ENCODE measurements at regions not wholly inside any gene's neighbourhood (a gene's known extent, or its start where the extent isn't known, plus 50 kb on each side); places are given as distances from the start of the nearest gene placed in this dataset.
"Not testable (repeated sequence)": the region's sequence is repeated elsewhere in the genome, so short reads cannot be mapped to it uniquely, and the experiment has no call there.

DNA sequence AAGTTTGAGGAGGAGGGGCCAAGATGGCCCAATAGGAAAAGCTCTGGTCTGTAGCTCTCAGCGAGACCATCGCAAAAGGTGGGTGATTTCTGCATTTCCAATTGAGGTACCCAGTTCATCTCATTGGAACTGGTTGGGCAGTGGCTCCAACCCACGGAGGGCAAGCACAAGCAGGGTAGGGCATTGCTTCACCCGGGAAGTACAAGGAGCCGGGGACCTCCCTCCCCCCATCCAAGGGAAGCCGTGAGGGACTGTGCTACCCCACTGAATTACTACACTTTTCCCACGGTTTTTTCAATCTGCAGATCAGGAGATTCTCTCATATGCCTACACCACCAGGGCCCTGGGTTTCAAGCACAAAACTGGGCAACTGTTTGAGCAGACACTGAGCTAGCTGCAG is 58.0 kb upstream of the EFCAB3 start:
- no peak for DNase-seq

DNA sequence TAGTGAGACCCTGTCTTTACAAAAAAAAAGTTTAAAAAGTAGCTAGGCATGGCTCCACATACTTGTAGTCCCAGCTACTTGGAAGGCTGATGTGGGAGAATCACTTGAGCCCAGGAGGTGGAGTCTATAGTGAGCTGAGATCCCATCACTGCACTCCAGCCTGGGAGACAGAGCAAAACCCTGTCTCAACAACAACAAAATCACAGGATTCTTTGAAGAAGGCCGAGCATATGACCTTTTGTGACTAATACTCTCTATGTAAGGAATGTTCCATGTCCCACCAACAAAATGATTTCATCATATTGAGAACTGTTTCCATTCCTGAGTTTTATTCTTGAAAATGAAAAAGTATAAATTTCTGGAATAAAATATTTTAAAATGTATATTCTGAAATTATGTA is 58.9 kb upstream of the EFCAB3 start:
- no peak for DNase-seq

- no peak for DNase-seq
These were observed 60.5 kb upstream of the EFCAB3 start for GRCh38 chr17:62319846-62320245.

DNA sequence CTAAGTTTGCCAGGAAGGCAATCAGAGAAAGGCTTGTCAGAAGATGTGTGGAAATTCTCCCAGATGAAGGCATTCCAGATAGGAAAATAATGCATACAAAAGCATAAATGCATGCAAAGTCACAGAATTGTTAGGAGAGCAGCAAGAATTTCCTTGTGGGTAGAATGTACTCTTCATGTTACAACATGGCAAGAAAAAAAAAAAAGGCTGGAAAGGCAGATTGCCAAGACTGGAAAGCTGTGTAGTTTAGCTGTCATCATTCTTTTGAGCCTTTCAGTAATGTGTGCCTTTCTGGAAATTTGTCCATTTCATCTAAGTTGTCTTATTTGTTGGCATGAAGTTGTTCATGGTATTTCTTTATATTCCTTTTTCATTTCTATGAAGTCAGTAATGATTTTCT is 71.0 kb upstream of the EFCAB3 start:
- DNase-seq, result no peak

GRCh38 chr17:62307196-62307595 is 73.2 kb upstream of the EFCAB3 start:
- no peak for DNase-seq

- no peak for DNase-seq
These were observed 76.9 kb upstream of the EFCAB3 start for GRCh38 chr17:62303476-62303875.

GRCh38 chr17:62300697-62301096 is 79.7 kb upstream of the EFCAB3 start:
- DNase-seq, result no peak

DNA sequence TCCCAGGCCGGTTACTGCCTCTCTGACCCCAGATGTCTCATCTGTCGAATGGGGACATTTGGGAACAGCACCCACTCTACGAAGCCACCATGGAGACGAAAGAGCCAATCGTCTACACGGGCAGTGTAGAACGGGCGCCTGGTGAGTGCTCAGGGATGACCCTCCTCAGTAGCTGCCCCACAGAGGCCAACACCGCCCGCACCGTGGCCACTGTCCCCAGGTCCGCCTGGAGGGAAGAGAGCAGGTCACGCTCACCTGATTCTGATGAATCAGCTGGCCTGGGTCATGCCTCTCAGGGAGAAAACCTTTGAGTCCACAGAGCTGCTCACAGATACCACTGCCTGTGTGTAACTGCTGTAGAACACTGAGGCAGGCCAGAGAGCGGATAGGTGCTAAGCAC is 105.1 kb upstream of the EFCAB3 start:
- DNase-seq, result not testable (repeated sequence)

- not testable (repeated sequence) for DNase-seq
These were observed 112.0 kb upstream of the EFCAB3 start for GRCh38 chr17:62268361-62268760.

DNA sequence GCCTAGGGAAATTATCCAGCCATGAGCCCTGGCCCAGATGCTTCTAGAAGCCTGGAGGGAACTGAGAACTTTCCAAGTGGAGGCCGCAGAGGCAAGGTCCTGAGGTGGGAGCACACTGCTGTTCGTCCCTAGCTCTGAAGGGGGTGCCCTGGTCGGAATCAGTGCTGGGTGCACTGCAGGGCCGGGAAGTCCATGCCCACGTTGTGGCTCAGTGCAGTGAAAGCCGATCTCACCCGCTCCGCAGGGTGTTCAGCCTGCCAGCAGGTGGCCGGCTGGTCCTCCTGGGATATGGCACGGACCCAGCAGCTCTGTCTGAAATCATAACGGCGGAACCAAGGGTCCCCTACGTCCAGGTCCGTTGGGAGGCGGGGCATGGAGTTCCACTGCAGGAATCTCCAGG is 115.4 kb upstream of the EFCAB3 start:
- not testable (repeated sequence) for DNase-seq

GRCh38 chr17:62255791-62256190 is 124.6 kb upstream of the EFCAB3 start:
- not testable (repeated sequence) for DNase-seq

DNA sequence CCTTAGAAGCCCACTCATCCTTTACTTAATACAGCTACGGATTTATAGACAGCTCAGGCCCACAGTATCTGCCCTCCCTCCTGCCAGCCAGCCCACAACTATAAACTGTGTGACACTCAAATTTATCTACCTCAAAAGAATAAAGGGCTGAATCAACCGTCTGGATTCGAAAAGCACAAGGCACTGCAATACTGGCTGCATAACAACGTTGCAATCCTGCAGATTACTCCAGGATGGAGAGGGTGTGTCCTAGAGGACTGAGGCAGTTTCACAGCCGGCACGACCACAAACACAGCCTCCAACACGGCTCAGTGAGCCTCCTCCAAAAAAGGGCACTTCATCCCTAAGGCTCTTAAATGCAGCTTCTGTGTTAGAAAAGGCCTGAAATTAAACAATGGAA is 138.3 kb upstream of the EFCAB3 start:
- DNase-seq, result not testable (repeated sequence)

DNA sequence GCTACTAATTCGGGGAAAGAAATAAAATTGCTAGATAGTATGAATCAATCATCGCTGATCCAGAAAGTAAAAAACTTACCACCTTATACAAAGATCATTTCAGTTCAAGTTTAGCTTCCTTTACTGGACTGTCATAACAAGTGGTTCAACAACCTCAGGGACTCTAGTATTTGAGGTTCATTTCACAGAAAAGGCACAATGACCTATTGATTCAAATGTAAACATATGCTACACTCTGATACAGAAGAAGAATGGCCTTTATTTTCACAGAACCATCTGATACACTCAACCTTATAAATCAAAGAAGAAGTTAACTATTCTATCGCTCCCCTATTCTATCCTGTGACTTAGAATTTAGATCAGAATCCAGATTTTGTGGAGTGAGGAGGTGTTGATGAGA is 140.8 kb upstream of the EFCAB3 start:
- not testable (repeated sequence) for DNase-seq

DNA sequence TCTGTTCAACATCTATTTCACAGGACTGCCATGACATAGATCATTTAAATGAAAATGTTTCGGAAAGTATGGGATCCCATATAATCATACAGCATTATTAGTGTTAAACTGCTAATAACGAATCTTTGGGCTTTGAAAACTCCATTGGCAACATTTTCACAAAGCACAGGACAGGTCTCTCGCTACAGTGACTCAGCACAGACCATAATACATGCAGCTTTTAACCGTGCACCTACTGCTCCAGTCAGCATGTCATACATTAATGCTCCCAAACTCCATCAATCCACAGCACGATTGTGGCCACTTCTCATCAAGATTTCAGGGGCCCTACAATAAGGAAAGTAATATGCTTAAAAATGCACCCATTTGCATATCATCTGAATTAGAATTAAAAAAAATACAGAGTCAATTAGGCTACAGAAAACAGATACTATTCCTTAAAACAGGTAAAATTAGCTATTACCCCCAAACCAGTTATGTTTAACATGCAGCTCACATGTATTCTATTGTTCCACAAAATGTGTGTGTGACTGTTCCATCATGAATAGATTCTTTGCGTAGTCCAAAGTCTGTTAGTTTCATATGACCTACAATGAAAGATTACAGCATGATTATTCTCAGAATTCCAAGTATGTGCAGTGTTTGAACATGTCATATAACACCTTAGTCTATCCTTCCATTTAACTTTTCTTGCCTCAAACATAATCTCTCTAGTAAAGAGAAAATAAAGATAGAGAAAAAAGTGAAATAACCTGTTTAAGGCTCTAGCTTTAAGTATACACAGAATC is 141.6 kb upstream of the EFCAB3 start:
- DNase-seq, result not testable (repeated sequence)

DNA sequence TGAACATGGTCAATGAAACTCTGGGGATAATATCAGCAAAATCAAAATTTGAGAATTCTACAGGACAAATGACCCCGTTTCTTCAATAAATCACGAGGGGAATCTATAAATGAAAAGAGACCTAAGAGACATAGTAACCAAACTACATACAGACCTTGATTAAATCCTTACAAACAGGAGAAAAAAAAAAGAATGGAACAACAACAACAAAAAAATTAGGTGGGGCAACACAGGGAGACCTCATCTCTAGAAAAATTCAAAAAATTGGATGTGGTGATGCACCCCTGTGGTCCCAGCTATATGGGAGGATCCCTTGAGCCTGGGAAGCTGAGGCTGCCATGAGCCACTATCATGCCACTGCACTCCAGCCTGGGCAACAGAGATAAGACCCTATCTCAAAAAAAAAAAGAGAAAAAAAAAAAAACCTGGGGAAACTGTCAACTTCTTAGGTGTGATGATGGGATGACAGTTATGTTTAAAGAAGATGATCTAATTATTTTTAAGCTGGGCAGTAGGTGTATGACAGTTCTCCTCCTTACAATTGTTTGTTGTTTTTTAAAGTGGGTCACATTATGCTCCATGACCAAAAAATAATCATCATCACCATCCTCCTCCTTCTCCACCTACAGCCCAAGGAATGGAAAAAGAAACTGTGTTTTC is 146.4 kb upstream of the EFCAB3 start:
- DNase-seq, result not testable (repeated sequence)

DNA sequence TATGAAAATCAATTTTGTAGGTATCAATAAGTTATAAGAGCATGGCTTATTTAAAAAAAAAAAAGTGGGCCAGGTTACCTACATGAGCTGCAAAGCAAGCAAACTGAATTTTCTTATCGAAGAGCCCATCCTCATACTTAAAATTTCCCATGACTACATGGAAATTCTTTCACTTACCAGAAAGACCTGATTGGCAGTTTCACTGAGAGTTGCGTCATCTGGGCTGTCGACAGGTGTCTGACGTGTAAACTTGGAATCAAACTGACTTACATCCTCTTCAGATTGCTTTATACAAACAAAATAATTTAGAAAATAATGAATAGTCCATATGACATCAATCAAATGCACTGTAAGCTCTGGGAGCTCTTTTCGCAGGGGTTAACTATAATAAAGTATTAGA is 149.1 kb upstream of the EFCAB3 start:
- not testable (repeated sequence) for DNase-seq

DNA sequence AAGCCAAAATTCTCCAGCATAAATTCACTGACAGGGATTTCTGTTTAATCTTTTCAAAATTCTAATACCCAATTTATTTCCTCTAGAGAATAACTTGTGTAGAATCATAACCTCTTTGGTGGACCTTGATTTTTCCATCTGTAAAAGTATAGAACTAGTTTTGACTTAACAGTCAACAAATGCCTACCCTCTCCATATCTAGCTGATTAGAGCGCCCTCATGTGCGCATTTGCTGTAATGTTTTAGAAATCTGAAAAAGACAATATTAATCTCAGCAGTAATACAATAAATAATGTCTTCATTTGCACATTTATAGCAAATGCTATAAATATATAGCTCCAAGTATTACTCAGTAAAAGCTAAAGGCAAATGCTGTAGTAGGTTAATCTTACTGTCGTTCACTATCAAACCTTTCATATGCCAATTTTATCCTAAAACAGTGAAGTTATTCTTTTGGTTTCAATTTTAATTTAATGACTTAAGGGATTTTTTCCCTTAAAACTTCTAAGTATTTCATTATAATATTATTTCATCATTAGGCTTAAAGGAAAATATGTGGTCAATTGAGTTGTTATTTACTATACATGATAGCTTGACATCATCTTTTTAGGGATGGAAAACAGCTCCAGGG is 153.6 kb upstream of the EFCAB3 start:
- DNase-seq, result not testable (repeated sequence)

GRCh38 chr17:62223585-62223984 is 156.8 kb upstream of the EFCAB3 start:
- not testable (repeated sequence) for DNase-seq

GRCh38 chr17:62219221-62219899 is 154.3 kb upstream of the MED13 start:
- no peak for DNase-seq

DNA sequence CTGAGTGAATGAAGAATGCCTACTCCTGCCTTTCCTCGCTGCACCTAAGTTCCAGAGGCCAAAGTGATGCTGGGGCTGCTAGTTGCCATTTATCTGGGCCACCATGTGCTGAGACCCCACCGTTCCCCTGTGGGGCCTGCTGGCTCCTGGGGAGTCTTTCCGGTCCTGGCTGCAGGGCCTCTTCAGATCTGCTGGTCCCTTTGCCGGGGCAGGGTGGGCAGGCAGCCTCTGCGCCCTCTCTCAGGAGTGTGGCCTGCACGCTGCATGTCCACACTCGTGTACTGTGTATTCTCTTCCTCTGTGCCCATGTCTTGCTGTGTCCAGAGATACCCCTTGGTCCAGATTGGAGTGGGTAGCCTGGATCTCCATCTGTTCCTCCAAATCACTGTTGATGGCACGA is 151.8 kb upstream of the MED13 start:
- DNase-seq, result no peak

DNA sequence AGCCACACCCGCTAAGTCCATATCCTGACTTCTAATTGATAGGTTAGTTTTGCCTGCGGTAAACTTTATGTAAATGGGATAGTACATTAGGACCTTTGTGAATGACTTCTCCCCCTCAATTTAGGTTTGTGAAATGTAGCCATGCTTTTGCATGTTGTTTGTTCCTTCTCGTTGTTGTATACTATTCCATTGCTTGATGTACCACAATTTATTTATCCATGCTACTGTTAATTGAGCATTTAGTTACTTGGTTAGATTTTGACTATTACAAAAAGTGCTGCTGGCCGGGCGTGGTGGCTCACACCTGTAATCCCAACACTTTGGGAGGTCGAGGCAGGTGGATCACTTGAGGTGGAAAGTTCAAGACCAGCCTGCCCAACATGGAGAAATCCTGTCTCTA is 150.8 kb upstream of the MED13 start:
- DNase-seq, result not testable (repeated sequence)

GRCh38 chr17:62206550-62206949 is 141.5 kb upstream of the MED13 start:
- DNase-seq, result no peak

GRCh38 chr17:62197156-62197555 is 132.1 kb upstream of the MED13 start:
- DNase-seq, result not testable (repeated sequence)
